Ishikawa (cell line): ENCODE measurements at regions not wholly inside any gene's neighbourhood (a gene's known extent, or its start where the extent isn't known, plus 50 kb on each side); places are given as distances from the start of the nearest gene placed in this dataset.

Experiments used
- CREB1 ChIP-seq: IDR thresholded peaks from 2 replicates; pipeline ENCODE4 v1.6.1; 2012; ENCODE audit warnings: low read depth
- EGR1 ChIP-seq: IDR thresholded peaks from 2 replicates; pipeline ENCODE4 v1.6.1; 2012
- EP300 ChIP-seq: IDR thresholded peaks from 2 replicates; pipeline ENCODE4 v1.6.1; 2012; ENCODE audit warnings: borderline replicate concordance
- FOXM1 ChIP-seq: IDR thresholded peaks from 2 replicates; pipeline ENCODE4 v1.6.1; 2012; ENCODE audit warnings: low read depth, borderline replicate concordance
- NFIC ChIP-seq: IDR thresholded peaks from 2 replicates; pipeline ENCODE4 v1.6.1; 2012
- RAD21 ChIP-seq: IDR thresholded peaks from 2 replicates; pipeline ENCODE4 v1.6.1; 2012; ENCODE audit warnings: low read depth
- REST ChIP-seq: IDR thresholded peaks from 2 replicates; pipeline ENCODE4 v1.6.1; 2012; ENCODE audit warnings: low read depth, mild to moderate bottlenecking
- TAF1 ChIP-seq: IDR thresholded peaks from 2 replicates; pipeline ENCODE4 v1.6.1; 2012; ENCODE audit warnings: low read depth, mild to moderate bottlenecking
- TCF12 ChIP-seq: IDR thresholded peaks from 2 replicates; pipeline ENCODE4 v1.6.1; 2012; ENCODE audit warnings: low read depth
- TEAD4 ChIP-seq: IDR thresholded peaks from 2 replicates; pipeline ENCODE4 v1.6.1; 2012
- YY1 ChIP-seq: IDR thresholded peaks from 2 replicates; pipeline ENCODE4 v1.6.1; 2012; ENCODE audit warnings: low read depth
- ZBTB7A ChIP-seq: IDR thresholded peaks from 2 replicates; pipeline ENCODE4 v1.6.1; 2012; ENCODE audit warnings: low read depth
- TF ChIP-seq, protein P1 (sequence below): IDR thresholded peaks from 2 replicates; pipeline ENCODE4 v1.6.1; 2012
- TF ChIP-seq, protein P2 (sequence below): IDR thresholded peaks from 2 replicates; pipeline ENCODE4 v1.6.1; 2012

DNA sequence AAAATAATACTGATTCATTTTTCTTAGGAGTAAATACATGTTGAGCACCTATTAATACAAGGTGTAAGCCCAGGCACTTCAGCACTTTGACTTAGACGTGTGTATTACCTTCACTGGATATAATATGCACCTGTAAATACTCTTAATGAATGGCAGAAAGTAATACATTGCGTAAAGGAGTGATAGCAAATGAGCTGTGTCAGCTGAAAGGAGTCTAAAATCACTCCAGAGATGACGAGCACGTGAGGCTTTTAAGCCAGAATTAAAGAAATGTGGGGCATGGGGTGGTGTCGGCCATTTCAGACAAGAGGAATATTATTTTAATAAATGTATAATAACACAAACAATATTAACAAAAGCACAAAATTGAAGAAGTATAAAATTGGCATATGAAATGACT is 722.7 kb downstream of the EPHA4 start:
- TF ChIP-seq EP300 (no peak), TAF1 (no peak), TEAD4 (no peak), EGR1 (no peak), FOXM1 (no peak), YY1 (no peak), NFIC (no peak), REST (no peak), ZBTB7A (no peak)
- TF ChIP-seq, protein P1, sequence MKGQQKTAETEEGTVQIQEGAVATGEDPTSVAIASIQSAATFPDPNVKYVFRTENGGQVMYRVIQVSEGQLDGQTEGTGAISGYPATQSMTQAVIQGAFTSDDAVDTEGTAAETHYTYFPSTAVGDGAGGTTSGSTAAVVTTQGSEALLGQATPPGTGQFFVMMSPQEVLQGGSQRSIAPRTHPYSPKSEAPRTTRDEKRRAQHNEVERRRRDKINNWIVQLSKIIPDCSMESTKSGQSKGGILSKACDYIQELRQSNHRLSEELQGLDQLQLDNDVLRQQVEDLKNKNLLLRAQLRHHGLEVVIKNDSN = no peak

DNA sequence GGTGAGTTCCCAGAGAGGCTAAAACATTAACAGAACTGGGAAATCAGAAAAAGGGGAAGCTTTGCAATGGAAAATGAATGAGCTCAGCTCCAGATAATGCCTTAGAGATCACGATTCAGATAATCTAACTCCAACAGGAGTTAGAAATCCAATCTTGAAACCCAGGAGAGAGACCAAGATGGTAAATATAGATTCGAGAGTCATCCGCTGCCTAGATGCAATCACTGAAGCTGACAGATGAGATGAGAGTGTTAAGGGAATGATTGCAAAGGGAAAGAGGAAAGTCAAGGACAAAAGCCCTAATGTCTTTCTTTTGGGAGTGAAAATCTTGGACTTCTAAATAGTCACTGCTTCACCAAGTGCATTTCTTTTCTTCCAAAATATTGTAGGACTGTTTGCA is 722.0 kb downstream of the EPHA4 start:
- TF ChIP-seq YY1 (no peak), TEAD4 (no peak), EP300 (no peak), CREB1 (no peak), NFIC (no peak)

DNA sequence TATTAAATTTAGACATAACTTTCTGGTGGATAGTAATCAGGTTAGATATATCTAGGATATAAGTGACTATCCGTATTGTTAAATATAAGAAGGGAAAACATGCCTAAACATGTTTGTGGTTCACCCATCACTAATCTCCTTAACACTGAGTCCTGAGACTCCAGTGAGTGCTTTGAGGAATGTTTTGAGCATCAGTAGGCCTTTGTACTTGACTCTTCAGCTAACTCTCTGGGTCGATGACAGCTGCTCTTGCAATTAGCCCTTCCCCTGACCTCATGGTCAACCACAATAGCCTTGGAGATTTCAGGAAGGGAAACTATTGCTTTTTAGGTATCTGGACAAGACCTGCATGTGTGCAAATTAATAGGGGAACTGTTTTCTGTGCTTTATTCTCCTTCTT is 716.8 kb downstream of the EPHA4 start:
- TF ChIP-seq, protein P2, sequence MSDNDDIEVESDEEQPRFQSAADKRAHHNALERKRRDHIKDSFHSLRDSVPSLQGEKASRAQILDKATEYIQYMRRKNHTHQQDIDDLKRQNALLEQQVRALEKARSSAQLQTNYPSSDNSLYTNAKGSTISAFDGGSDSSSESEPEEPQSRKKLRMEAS = no peak
- TF ChIP-seq TEAD4 = no peak
- no peak for TF ChIP-seq EGR1
- TF ChIP-seq CREB1 = no peak
- no peak for TF ChIP-seq NFIC
- TF ChIP-seq ZBTB7A = no peak
- no peak for TF ChIP-seq YY1
- no peak for TF ChIP-seq FOXM1
- no peak for TF ChIP-seq EP300
- no peak for TF ChIP-seq TAF1
- no peak for TF ChIP-seq RAD21

DNA sequence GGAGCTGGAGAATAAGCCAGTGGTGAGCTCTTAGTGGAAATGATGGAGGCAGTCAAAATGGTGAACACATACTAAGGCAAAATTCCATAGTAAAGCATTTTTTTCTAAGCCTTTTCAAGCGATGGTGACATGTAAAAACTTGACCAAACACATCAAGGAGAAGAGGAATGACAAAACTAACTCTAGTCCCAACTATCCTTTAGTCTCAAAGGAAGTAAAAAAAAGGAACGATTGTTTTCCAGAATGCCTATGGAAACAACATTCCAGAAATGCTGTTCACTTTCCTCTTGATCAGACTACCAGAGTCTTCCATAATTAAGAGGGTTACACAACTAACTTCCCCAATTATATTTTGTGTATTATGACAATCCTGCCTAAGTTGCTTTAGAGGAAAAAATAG is 715.6 kb downstream of the EPHA4 start:
- TF ChIP-seq EGR1 = no peak
- TF ChIP-seq YY1 = no peak
- TF ChIP-seq EP300 = no peak
- TF ChIP-seq FOXM1 = no peak
- TF ChIP-seq, protein P1 = no peak
- TF ChIP-seq ZBTB7A = no peak
- no peak for TF ChIP-seq TAF1
- no peak for TF ChIP-seq TEAD4
- no peak for TF ChIP-seq REST
- TF ChIP-seq, protein P2 = no peak
- no peak for TF ChIP-seq RAD21
- TF ChIP-seq TCF12 = no peak

- TF ChIP-seq, protein P2 = no peak
- no peak for TF ChIP-seq TAF1
- TF ChIP-seq TEAD4 = no peak
- no peak for TF ChIP-seq CREB1
- no peak for TF ChIP-seq FOXM1
- TF ChIP-seq REST = no peak
- no peak for TF ChIP-seq YY1
- TF ChIP-seq EGR1 = no peak
- no peak for TF ChIP-seq NFIC
Measured at GRCh38 chr2:220857368-220857767, 714.7 kb downstream of the EPHA4 start.
